ENCODE measurements at regions not wholly inside any gene's neighbourhood (a gene's known extent, or its start where the extent isn't known, plus 50 kb on each side); places are given as distances from the start of the nearest gene placed in this dataset.

DNA sequence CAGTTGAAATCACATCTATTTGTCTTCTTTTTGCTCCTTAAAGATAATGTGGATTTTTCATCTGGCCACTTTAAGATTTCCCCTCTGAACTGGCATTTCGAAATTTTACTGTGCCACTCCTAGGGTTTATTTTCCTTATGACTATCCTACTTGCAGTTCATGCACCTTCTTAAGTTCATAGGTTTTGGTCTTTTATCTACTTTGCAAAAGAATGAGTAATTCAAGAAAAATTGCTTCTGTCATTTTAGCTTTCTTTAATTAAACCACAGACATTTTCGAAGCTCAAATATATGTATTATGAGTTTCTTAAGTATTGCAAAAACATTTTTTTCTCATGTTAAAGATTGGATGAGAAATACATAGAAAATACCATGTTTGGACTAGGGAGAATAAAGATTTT, 1244.8 kb upstream of the TMPRSS15 start:
- TF ChIP-seq YY1 (IDR thresholded peaks at IDR 0.05; ENCODE audit: low read depth) (no peak), ZBTB7A (IDR thresholded peaks at IDR 0.05; ENCODE audit: low read depth) (no peak)
